H1 (cell line): ENCODE measurements at regions not wholly inside any gene's neighbourhood (a gene's known extent, or its start where the extent isn't known, plus 50 kb on each side); places are given as distances from the start of the nearest gene placed in this dataset.

Source experiments
- CHD2 ChIP-seq: IDR thresholded peaks from 2 replicates; pipeline ENCODE4 v1.6.1; 2012; ENCODE audit warnings: low read length, improper control_type of control experiment
- MAFK ChIP-seq: IDR thresholded peaks from 2 replicates; pipeline ENCODE4 v1.6.1; 2012; ENCODE audit warnings: low read depth, mild to moderate bottlenecking, improper control_type of control experiment, low read length
- POLR2AphosphoS5 ChIP-seq: IDR thresholded peaks from 2 replicates; pipeline ENCODE4 v1.6.1; 2011; ENCODE audit warnings: low read depth, low read length
- POU5F1 ChIP-seq: IDR thresholded peaks from 2 replicates; pipeline ENCODE4 v1.6.1; 2011; ENCODE audit warnings: low read depth, mild to moderate bottlenecking, low read length, moderate library complexity
- RAD21 ChIP-seq, 2 experiments: IDR thresholded peaks in 1 of 2; conservative IDR thresholded peaks in 1 of 2; 2 replicates each; pipeline ENCODE4 v1.6.1; 2011; ENCODE audit warnings: low read depth in 2 of 2, low read length in 2 of 2, improper control_type of control experiment in 1 of 2, inconsistent platforms in 1 of 2, mild to moderate bottlenecking in 1 of 2, moderate library complexity in 1 of 2
- SP1 ChIP-seq: IDR thresholded peaks from 2 replicates; pipeline ENCODE4 v1.6.1; 2011; ENCODE audit warnings: low read depth, low read length
- TBP ChIP-seq: IDR thresholded peaks from 2 replicates; pipeline ENCODE4 v1.6.1; 2011; ENCODE audit warnings: low read depth, low read length, improper control_type of control experiment
- TF ChIP-seq, protein P1 (sequence below): IDR thresholded peaks from 2 replicates; pipeline ENCODE4 v1.6.1; 2011; ENCODE audit warnings: low read depth, mild to moderate bottlenecking, low read length; ENCODE audit not compliant: insufficient read depth

DNA sequence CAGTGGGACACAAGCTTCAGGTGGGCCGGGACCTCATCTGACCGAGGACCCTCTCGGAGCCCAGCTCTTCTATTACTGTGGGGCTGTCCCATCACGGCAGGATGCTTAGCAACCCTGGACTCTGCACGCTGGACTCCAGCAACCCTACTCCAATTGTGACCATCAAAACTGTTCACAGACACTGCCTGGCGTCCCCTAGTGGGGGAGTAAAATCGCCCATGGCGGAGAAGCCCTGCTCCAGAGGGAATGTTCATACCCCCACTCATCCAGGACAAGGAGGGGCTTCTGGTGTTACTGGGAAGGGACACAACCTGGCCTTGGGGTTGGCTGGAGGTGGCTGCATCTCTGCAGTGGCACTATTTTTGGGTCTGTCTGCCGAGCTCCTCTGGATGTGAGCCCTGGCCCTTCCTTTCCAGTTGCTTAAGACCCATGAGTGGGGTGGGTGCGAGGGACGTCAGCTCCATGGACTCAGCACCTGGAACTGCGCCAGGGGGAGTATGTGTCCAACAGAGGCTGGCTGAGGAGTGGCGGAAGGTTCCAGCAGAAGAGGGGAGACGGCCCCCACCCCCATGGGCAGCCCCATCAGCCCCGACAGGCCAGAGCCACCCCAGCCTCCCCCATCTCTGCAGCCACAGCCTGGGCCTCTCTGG, 103.8 kb downstream of the RFLNA start (continued):
- TF ChIP-seq, protein P1, sequence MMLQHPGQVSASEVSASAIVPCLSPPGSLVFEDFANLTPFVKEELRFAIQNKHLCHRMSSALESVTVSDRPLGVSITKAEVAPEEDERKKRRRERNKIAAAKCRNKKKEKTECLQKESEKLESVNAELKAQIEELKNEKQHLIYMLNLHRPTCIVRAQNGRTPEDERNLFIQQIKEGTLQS = no peak
- TF ChIP-seq CHD2 = no peak
- no peak for TF ChIP-seq SP1
- TF ChIP-seq POU5F1 = no peak
- TF ChIP-seq TBP = no peak
- no peak for TF ChIP-seq MAFK
- TF ChIP-seq RAD21 (IDR thresholded peaks at IDR 0.05 in 1 of 2, conservative IDR thresholded peaks at IDR 0.05 in 1 of 2; ENCODE audit: low read depth in 2 of 2, low read length in 2 of 2) = peak in 1 of 2 experiments; percentile 7; a peak in 1 of 4 replicates
- TF ChIP-seq POLR2AphosphoS5 = no peak
